ENCODE measurements at regions not wholly inside any gene's neighbourhood (a gene's known extent, or its start where the extent isn't known, plus 50 kb on each side); places are given as distances from the start of the nearest gene placed in this dataset.

DNA sequence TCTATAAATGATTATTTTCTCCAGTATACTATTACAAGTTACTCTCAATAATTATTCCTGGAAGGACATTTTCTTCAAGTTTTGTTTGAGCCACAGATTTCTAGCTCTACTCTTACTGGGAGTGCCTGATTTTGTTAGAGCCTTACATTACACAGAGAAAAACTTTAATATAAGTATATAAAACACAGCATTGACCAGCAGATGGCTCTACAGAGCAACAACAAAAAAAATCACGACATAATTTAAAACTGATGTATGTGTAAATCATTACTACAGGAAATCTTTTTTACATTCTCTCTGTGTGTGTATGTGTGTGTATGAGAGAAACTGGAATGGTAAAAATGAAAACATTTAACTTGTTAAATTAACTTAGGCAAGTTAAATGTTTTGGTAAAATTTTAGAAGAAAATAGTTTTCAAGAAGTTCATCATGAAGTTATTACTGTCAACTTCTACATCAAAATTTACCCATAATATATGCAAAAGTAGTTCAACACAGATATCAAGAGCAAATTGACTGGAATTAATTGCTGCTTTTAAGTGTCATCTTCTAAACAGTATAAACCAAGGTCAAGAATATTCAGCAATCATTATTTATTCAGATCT is 103.3 kb downstream of the MDH1 start:
- Histone ChIP-seq H3K4me2 (ENCODE audit: low read length) (no peak overlapping the region), H2AFZ (ENCODE audit: low read depth, low read length) (no peak overlapping the region), H3K36me3 (ENCODE audit: insufficient read depth, low read length) (no peaks in the 10 kb centered on the region)

DNA sequence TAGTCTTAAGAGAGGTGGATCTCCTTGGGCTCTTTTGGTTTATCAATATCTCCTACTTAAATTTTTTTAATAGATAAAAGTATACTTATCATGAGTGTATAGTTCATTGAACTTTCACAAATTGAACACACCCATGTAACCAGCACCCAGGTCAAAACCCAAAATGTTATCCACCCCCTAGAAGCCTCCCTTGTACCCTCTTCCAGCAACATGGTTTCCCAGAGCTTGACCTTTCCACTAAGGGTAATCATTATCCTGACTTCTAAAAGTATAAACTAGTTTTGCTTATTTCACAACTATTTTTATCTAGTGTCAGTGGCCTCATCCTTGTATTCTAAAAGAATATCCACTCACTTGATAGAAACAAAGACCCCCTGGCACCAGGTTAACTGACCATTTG is 106.8 kb downstream of the MDH1 start:
- Histone ChIP-seq H2AFZ (ENCODE audit: low read depth, low read length) (no peak overlapping the region), H4K20me1 (ENCODE audit: insufficient read depth) (no peaks in the 10 kb centered on the region), H3K9ac (ENCODE audit: low read length) (no peak overlapping the region), H3K9me2 (ENCODE audit: insufficient read depth, low read length) (no peaks in the 10 kb centered on the region), H3K79me2 (replicated peaks; ENCODE audit: insufficient read depth, low read length) (no peaks in the 10 kb centered on the region), H3K36me3 (ENCODE audit: insufficient read depth, low read length) (no peaks in the 10 kb centered on the region), H3K4me2 (ENCODE audit: low read length) (no peak overlapping the region), H3K4me3 (ENCODE audit: low read length) (no peak overlapping the region), H3K27me3 (ENCODE audit: insufficient read depth, low read depth, low read length) (no peaks in the 10 kb centered on the region), H3K27ac (ENCODE audit: low read length) (no peak overlapping the region), H3K9me3 (ENCODE audit: low read length) (no peaks in the 10 kb centered on the region), H3F3A (ENCODE audit: insufficient read depth, low read length, poor library complexity, severe bottlenecking) (no peaks in the 10 kb centered on the region)
- TF ChIP-seq EZH2 (IDR thresholded peaks at IDR 0.05; ENCODE audit: borderline replicate concordance, insufficient read depth, low read length, poor library complexity, severe bottlenecking) (no peak), POLR2AphosphoS5 (IDR thresholded peaks at IDR 0.05) (no peak), EP300 (conservative IDR thresholded peaks at IDR 0.05; ENCODE audit: poor library complexity, severe bottlenecking) (no peak)

More for the DNA sequence above, 103.3 kb downstream of the MDH1 start:
- H3K9me3 ChIP-seq (ENCODE audit: low read length) = no peaks in the 10 kb centered on the region
- no peak overlapping the region for H3K9ac ChIP-seq (ENCODE audit: low read length)
- peak; percentile 71 for TF ChIP-seq RAD21 (conservative IDR thresholded peaks at IDR 0.05)
- TF ChIP-seq, protein P1, sequence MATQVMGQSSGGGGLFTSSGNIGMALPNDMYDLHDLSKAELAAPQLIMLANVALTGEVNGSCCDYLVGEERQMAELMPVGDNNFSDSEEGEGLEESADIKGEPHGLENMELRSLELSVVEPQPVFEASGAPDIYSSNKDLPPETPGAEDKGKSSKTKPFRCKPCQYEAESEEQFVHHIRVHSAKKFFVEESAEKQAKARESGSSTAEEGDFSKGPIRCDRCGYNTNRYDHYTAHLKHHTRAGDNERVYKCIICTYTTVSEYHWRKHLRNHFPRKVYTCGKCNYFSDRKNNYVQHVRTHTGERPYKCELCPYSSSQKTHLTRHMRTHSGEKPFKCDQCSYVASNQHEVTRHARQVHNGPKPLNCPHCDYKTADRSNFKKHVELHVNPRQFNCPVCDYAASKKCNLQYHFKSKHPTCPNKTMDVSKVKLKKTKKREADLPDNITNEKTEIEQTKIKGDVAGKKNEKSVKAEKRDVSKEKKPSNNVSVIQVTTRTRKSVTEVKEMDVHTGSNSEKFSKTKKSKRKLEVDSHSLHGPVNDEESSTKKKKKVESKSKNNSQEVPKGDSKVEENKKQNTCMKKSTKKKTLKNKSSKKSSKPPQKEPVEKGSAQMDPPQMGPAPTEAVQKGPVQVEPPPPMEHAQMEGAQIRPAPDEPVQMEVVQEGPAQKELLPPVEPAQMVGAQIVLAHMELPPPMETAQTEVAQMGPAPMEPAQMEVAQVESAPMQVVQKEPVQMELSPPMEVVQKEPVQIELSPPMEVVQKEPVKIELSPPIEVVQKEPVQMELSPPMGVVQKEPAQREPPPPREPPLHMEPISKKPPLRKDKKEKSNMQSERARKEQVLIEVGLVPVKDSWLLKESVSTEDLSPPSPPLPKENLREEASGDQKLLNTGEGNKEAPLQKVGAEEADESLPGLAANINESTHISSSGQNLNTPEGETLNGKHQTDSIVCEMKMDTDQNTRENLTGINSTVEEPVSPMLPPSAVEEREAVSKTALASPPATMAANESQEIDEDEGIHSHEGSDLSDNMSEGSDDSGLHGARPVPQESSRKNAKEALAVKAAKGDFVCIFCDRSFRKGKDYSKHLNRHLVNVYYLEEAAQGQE (IDR thresholded peaks at IDR 0.05; ENCODE audit: borderline replicate concordance) = no peak
- TF ChIP-seq, protein P2, sequence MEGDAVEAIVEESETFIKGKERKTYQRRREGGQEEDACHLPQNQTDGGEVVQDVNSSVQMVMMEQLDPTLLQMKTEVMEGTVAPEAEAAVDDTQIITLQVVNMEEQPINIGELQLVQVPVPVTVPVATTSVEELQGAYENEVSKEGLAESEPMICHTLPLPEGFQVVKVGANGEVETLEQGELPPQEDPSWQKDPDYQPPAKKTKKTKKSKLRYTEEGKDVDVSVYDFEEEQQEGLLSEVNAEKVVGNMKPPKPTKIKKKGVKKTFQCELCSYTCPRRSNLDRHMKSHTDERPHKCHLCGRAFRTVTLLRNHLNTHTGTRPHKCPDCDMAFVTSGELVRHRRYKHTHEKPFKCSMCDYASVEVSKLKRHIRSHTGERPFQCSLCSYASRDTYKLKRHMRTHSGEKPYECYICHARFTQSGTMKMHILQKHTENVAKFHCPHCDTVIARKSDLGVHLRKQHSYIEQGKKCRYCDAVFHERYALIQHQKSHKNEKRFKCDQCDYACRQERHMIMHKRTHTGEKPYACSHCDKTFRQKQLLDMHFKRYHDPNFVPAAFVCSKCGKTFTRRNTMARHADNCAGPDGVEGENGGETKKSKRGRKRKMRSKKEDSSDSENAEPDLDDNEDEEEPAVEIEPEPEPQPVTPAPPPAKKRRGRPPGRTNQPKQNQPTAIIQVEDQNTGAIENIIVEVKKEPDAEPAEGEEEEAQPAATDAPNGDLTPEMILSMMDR (IDR thresholded peaks at IDR 0.05; ENCODE audit: poor library complexity, severe bottlenecking) = peak; percentile 71
- TF ChIP-seq SMC3 (conservative IDR thresholded peaks at IDR 0.05; ENCODE audit: poor library complexity) = peak; percentile 76
- H3K4me3 ChIP-seq (ENCODE audit: low read length) = no peak overlapping the region
- H3F3A ChIP-seq (ENCODE audit: insufficient read depth, low read length, poor library complexity, severe bottlenecking) = no peaks in the 10 kb centered on the region
- H3K27me3 ChIP-seq (ENCODE audit: insufficient read depth, low read depth, low read length) = no peaks in the 10 kb centered on the region
- H4K20me1 ChIP-seq (ENCODE audit: insufficient read depth) = no peaks in the 10 kb centered on the region
- H3K27ac ChIP-seq (ENCODE audit: low read length) = no peak overlapping the region
- H3K9me2 ChIP-seq (ENCODE audit: insufficient read depth, low read length) = no peaks in the 10 kb centered on the region
- no peaks in the 10 kb centered on the region for H3K79me2 ChIP-seq (replicated peaks; ENCODE audit: insufficient read depth, low read length)

DNA sequence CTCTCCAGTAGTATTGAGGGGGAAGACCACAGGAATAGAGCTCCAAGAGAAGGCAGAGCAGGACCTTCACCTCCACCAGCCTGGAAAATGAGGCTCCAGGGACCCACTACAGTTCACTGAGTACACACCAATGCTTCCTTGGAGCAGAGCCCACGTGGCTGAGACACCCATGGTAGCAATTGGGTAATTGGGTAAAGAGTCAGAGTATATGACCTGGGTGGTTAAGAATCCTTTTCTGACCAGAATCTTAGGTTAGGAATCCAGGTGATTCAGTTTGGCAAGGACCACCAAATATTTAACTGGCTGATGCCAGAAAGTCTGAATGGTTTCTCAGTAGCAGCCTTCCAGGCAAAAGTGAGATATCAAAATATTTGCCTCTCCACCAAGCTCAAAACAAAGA is 107.7 kb downstream of the MDH1 start:
- no peak overlapping the region for H3K4me3 ChIP-seq (ENCODE audit: low read length)
- H3K27ac ChIP-seq (ENCODE audit: low read length) = no peak overlapping the region
- no peak overlapping the region for H3K4me2 ChIP-seq (ENCODE audit: low read length)
- H3F3A ChIP-seq (ENCODE audit: insufficient read depth, low read length, poor library complexity, severe bottlenecking) = no peaks in the 10 kb centered on the region
- H2AFZ ChIP-seq (ENCODE audit: low read depth, low read length) = no peak overlapping the region
- TF ChIP-seq RAD21 (conservative IDR thresholded peaks at IDR 0.05) = no peak
- TF ChIP-seq EP300 (conservative IDR thresholded peaks at IDR 0.05; ENCODE audit: poor library complexity, severe bottlenecking) = no peak
- no peak for TF ChIP-seq TAF1 (IDR thresholded peaks at IDR 0.05; ENCODE audit: low read depth)
- no peak for TF ChIP-seq SMC3 (conservative IDR thresholded peaks at IDR 0.05; ENCODE audit: poor library complexity)
- TF ChIP-seq, protein P1 (IDR thresholded peaks at IDR 0.05; ENCODE audit: borderline replicate concordance) = no peak
- TF ChIP-seq EZH2 (IDR thresholded peaks at IDR 0.05; ENCODE audit: borderline replicate concordance, insufficient read depth, low read length, poor library complexity, severe bottlenecking) = no peak
- TF ChIP-seq, protein P2 (IDR thresholded peaks at IDR 0.05; ENCODE audit: poor library complexity, severe bottlenecking) = no peak
- no peak for TF ChIP-seq POLR2AphosphoS5 (IDR thresholded peaks at IDR 0.05)
- no peak for TF ChIP-seq MXI1 (conservative IDR thresholded peaks at IDR 0.05; ENCODE audit: poor library complexity, severe bottlenecking)
- H4K20me1 ChIP-seq (ENCODE audit: insufficient read depth) = no peaks in the 10 kb centered on the region
- no peaks in the 10 kb centered on the region for H3K27me3 ChIP-seq (ENCODE audit: insufficient read depth, low read depth, low read length)
- H3K9ac ChIP-seq (ENCODE audit: low read length) = no peak overlapping the region
- H3K9me3 ChIP-seq (ENCODE audit: low read length) = no peaks in the 10 kb centered on the region
- H3K9me2 ChIP-seq (ENCODE audit: insufficient read depth, low read length) = no peaks in the 10 kb centered on the region
- H3K79me2 ChIP-seq (replicated peaks; ENCODE audit: insufficient read depth, low read length) = no peaks in the 10 kb centered on the region
- H3K36me3 ChIP-seq (ENCODE audit: insufficient read depth, low read length) = no peaks in the 10 kb centered on the region

Data from neural cell (in vitro differentiated cells).